Skeletal muscle tissue (tissue), 3 donors: ENCODE measurements at regions not wholly inside any gene's neighbourhood (a gene's known extent, or its start where the extent isn't known, plus 50 kb on each side); places are given as distances from the start of the nearest gene placed in this dataset.

Experiments
- H3K27ac ChIP-seq: one replicate; pipeline ENCODE4 v1.7.0; 2013; ENCODE audit warnings: mild to moderate bottlenecking, low read depth, low read length, inconsistent platforms
- H3K27me3 ChIP-seq, 3 donors: one replicate each; pipeline ENCODE4 v1.7.0; 2013; ENCODE audit warnings: low read length in 3 of 3; ENCODE audit not compliant: control insufficient read depth in 3 of 3, insufficient read depth in 3 of 3
- H3K36me3 ChIP-seq, 3 donors: one replicate each; pipeline ENCODE4 v1.7.0; 2013; ENCODE audit warnings: low read length in 3 of 3; ENCODE audit not compliant: control insufficient read depth in 3 of 3, insufficient read depth in 3 of 3
- H3K4me1 ChIP-seq, 3 donors: one replicate each; pipeline ENCODE4 v1.7.0; 2013; ENCODE audit warnings: low read length in 3 of 3, mild to moderate bottlenecking in 3 of 3; ENCODE audit not compliant: control insufficient read depth in 3 of 3, insufficient read depth in 3 of 3
- H3K4me3 ChIP-seq, 3 donors: one replicate each; pipeline ENCODE4 v1.7.0; 2013; ENCODE audit warnings: low read length in 3 of 3
- H3K9ac ChIP-seq, 3 donors: one replicate each; pipeline ENCODE4 v1.7.0; 2013; ENCODE audit warnings: low read length in 3 of 3, mild to moderate bottlenecking in 3 of 3, moderate library complexity in 2 of 3, low read depth in 1 of 3
- H3K9me3 ChIP-seq, 3 donors: one replicate each; pipeline ENCODE4 v1.7.0; 2013; ENCODE audit warnings: low read length in 3 of 3; ENCODE audit not compliant: control insufficient read depth in 3 of 3
- donor health status: Osteomylitis.

GRCh38 chr5:175789670-175790069 lies 81.7 kb upstream of the CPLX2 start:
- Histone ChIP-seq H3K27ac (no peak overlapping the region), H3K4me3 (no peak overlapping the region), H3K9ac (no peak overlapping the region), H3K27me3 (peaks cover 9 to 19% (median 13%) of the 10 kb centered on the region in 3 donors), H3K4me1 (no peaks in the 10 kb centered on the region), H3K9me3 (no peaks in the 10 kb centered on the region), H3K36me3 (no peaks in the 10 kb centered on the region)

DNA sequence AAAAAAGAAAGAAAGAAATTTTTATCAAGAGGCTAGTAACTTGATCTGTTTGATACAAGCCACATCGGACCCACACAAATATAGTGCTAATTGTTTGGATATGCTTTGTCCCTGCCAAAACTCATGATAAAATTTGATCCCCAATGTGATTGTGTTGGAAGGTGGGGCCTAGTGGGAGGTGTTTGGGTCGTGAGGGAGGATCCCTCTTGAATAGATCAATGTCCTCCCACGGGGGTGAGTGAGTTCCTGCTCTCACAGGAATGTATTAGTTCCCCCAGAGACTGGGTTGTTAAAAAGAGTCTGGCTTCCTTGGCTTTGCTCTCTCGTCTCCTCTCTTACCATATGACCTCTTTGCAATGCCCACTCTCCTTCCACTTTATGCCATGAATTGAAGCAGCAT lies 80.6 kb upstream of the CPLX2 start:
- Histone ChIP-seq H3K36me3 (no peaks in the 10 kb centered on the region), H3K4me3 (no peak overlapping the region), H3K4me1 (no peaks in the 10 kb centered on the region), H3K27ac (no peak overlapping the region), H3K27me3 (peaks cover 10 to 22% (median 19%) of the 10 kb centered on the region in 3 donors), H3K9ac (no peak overlapping the region), H3K9me3 (no peaks in the 10 kb centered on the region)

GRCh38 chr5:175795959-175796358 lies 75.4 kb upstream of the CPLX2 start:
- Histone ChIP-seq H3K9me3 (no peaks in the 10 kb centered on the region), H3K9ac (no peak overlapping the region), H3K36me3 (no peaks in the 10 kb centered on the region), H3K27ac (no peak overlapping the region), H3K27me3 (peaks cover 10 to 44% (median 16%) of the 10 kb centered on the region in 3 donors), H3K4me1 (peaks cover 2 to 9% (median 3%) of the 10 kb centered on the region in 3 donors), H3K4me3 (no peak overlapping the region)

- Histone ChIP-seq H3K4me3 (no peak overlapping the region), H3K9ac (no peak overlapping the region), H3K27me3 (peaks cover 10 to 44% (median 20%) of the 10 kb centered on the region in 3 donors), H3K36me3 (no peaks in the 10 kb centered on the region), H3K9me3 (no peaks in the 10 kb centered on the region), H3K27ac (no peak overlapping the region), H3K4me1 (peaks cover 2 to 9% (median 3%) of the 10 kb centered on the region in 3 donors)
Observed at GRCh38 chr5:175796536-175797499, 74.6 kb upstream of the CPLX2 start.

DNA sequence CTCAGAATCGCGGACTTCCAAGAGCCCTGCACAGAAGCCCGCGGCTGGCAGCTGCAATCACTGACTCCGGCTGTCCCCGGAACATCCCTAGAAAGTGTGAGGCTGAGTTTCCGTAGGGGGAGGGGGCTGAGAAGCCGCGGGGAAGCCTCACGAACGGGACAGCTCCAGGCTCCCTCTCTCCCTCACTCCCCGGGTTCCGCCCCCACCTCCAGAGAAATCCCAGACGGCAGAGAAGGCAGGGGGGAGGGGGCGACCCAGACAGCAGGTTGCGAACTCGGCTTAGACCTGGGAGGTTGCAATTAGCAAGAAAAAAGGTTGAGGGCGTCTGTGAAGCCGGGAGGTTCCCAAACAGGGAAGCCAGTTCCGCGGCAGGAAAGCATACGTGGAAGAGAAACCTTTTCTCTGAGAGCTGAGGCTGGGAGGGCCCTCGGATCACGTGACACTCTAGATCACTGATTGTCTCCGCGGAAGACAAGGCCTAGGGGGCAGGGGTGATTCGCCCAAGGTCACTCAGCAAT lies 73.8 kb upstream of the CPLX2 start:
- no peak overlapping the region for H3K27ac ChIP-seq
- H3K36me3 ChIP-seq: no peaks in the 10 kb centered on the region
- peaks cover 17 to 44% (median 25%) of the 10 kb centered on the region in 3 donors for H3K27me3 ChIP-seq
- H3K9ac ChIP-seq: no peak overlapping the region
- peaks cover 2 to 9% (median 3%) of the 10 kb centered on the region in 3 donors for H3K4me1 ChIP-seq
- no peaks in the 10 kb centered on the region for H3K9me3 ChIP-seq
- no peak overlapping the region for H3K4me3 ChIP-seq

DNA sequence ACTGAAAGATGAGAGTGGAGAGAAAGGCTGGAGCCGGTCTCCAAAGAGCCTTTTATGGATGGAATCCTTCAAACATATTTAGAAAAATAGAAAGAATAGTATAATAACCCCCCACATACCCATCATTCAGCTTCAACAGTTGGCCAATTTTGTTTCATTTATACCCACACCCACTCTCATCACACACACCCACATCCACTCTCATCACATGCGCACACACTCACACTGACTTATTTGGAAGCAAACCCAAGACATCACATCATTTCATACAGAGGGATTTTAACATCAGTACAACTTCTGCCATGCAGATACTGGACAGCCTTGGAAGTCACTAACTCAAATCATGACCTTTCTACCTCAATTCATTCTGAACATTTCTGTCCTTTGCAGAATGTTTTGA lies 72.8 kb upstream of the CPLX2 start:
- Histone ChIP-seq H3K4me3 (no peak overlapping the region), H3K9me3 (no peaks in the 10 kb centered on the region), H3K4me1 (peaks cover 2 to 9% (median 3%) of the 10 kb centered on the region in 3 donors), H3K36me3 (no peaks in the 10 kb centered on the region), H3K9ac (no peak overlapping the region), H3K27me3 (peaks cover 18 to 41% (median 29%) of the 10 kb centered on the region in 3 donors), H3K27ac (no peak overlapping the region)

DNA sequence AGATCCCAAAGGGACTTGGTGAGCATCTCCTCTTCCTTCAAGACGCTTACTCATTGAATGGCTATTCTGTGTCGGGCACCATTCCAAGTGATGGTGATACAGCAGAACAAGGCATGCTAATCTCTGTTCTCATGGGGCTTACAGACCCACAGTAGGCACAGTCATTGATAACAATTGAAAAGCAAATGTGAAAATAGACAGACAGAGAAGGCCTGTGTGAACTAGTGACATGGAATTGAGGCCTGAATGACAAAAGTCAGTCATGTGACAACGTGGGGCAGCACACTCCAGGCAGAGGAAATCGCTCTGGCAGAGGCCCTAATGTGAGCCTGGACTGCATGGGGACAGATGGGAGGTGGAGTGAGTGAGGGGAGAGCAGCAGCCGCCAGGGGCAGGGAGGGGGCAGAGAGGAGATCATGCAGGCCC lies 70.7 kb upstream of the CPLX2 start:
- no peaks in the 10 kb centered on the region for H3K36me3 ChIP-seq
- no peak overlapping the region for H3K4me3 ChIP-seq
- peaks cover 24 to 35% (median 25%) of the 10 kb centered on the region in 3 donors for H3K27me3 ChIP-seq
- H3K9me3 ChIP-seq: no peaks in the 10 kb centered on the region
- peaks cover 2 to 9% (median 3%) of the 10 kb centered on the region in 3 donors for H3K4me1 ChIP-seq
- H3K27ac ChIP-seq: no peak overlapping the region
- H3K9ac ChIP-seq: no peak overlapping the region

GRCh38 chr5:175802361-175802760 lies 69.0 kb upstream of the CPLX2 start:
- Histone ChIP-seq H3K36me3 (no peaks in the 10 kb centered on the region), H3K9ac (no peak overlapping the region), H3K27me3 (peaks cover 22 to 41% (median 28%) of the 10 kb centered on the region in 3 donors), H3K9me3 (no peaks in the 10 kb centered on the region), H3K4me1 (peaks cover 0 to 6% (median 3%) of the 10 kb centered on the region in 3 donors), H3K4me3 (no peak overlapping the region), H3K27ac (no peak overlapping the region)

DNA sequence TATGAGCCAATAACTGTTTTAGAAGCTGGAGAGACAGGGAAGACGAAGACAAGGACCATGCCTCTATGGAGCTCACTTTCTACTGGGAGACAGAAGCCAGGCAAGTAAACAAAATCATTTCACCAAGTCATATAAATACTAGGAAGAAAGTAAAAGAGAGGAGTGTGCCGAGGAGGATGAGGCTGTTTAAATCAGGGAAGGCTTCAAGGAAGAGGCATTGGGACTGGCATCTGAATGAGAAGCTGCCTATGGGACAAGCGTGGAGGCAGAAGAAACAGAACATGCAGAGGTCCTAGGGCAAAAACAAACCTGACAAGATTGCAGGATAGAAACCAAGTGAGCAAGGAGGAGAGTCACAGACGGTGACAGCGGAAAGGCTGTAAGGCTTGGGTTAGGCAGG lies 68.1 kb upstream of the CPLX2 start:
- Histone ChIP-seq H3K27me3 (peaks cover 21 to 49% (median 28%) of the 10 kb centered on the region in 3 donors), H3K27ac (no peak overlapping the region), H3K36me3 (no peaks in the 10 kb centered on the region), H3K9ac (no peak overlapping the region), H3K9me3 (no peaks in the 10 kb centered on the region), H3K4me3 (no peak overlapping the region), H3K4me1 (no peaks in the 10 kb centered on the region)
